Lower leg skin (tissue), 3 donors: ENCODE measurements at regions not wholly inside any gene's neighbourhood (a gene's known extent, or its start where the extent isn't known, plus 50 kb on each side); places are given as distances from the start of the nearest gene placed in this dataset.

ENCODE experiments used
- CTCF ChIP-seq, 3 donors: fragments of 450-650 bp; IDR thresholded peaks; one replicate each; pipeline ENCODE4 v1.5.1; 2016; ENCODE audit warnings: antibody characterized with exemption in 3 of 3, mild to moderate bottlenecking in 3 of 3, moderate library complexity in 2 of 3
- POLR2A ChIP-seq, 2 donors: fragments of 450-650 bp; IDR thresholded peaks; one replicate each; pipeline ENCODE4 v1.6.1; 2016 to 2017; ENCODE audit warnings: antibody characterized with exemption in 2 of 2, mild to moderate bottlenecking in 1 of 2, moderate library complexity in 1 of 2

GRCh38 chr12:58363971-58364370 is 422.6 kb downstream of the ATP23 start:
- TF ChIP-seq CTCF (IDR thresholded peaks at IDR 0.05) = no peak
- TF ChIP-seq POLR2A (IDR thresholded peaks at IDR 0.05) = no peak
